HepG2 (cell line): ENCODE measurements at regions not wholly inside any gene's neighbourhood (a gene's known extent, or its start where the extent isn't known, plus 50 kb on each side); places are given as distances from the start of the nearest gene placed in this dataset.

Source experiments
- ATF7-NPFF ChIP-seq: sonication (generic); formaldehyde crosslinking; IDR thresholded peaks from 2 replicates; pipeline ENCODE4 v1.8.1; 2023; ENCODE audit warnings: mild to moderate bottlenecking, low read depth, missing genetic modification reagents, moderate library complexity
- KAT2B ChIP-seq: fragments of 150-350 bp; IDR thresholded peaks from 2 replicates; pipeline ENCODE4 v1.6.1; 2014; ENCODE audit warnings: low read depth, low read length, borderline replicate concordance

DNA sequence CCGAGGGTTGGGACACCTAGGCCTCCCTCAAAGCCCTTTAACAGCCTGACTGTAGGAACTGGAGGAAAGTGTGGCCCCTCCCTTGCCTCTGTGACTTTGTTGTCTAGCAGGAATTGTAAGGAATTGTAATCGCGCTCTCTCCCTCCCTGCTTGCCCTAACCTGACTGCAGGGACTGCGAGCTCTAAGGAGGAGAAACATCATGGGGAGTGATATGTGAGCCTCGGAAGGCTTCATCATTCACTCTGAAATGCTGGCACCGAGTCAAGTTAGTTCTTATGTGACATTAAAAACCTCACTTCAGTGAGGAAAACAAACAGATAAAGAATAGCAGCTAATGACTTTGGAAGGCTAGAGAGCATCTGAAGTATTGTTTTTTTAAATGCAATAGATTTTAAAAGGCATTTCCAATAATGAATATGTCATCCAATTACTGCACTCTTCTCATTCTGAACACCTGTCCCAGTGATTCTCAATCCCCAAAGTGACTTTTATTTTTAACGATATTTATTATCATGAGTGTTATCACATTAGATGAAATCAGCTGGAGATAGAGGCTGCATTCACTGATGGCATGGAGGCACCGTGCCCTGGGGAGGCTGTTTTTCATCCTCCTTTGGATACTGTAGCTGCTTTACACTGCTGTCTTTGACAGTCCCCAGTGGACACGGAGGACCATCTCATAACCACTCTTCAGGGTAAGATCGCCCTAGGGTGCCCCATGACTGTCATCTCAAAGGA lies 58.5 kb upstream of the NTM start (continued):
- TF ChIP-seq ATF7-NPFF (CRISPR knock-in tag) (no peak), KAT2B (no peak)
